Astrocyte of the hippocampus (primary cell): ENCODE measurements at regions not wholly inside any gene's neighbourhood (a gene's known extent, or its start where the extent isn't known, plus 50 kb on each side); places are given as distances from the start of the nearest gene placed in this dataset.

Source experiments
- DNase-seq: peaks from one replicate; pipeline ENCODE4 v3.0.0; 2011; ENCODE audit warnings: low read depth, low spot score

- DNase-seq = no peak
These were observed 718.6 kb upstream of the TBX3 start for GRCh38 chr12:115402443-115403180.

- no peak for DNase-seq
These were observed 717.8 kb upstream of the TBX3 start for GRCh38 chr12:115401761-115402160.

GRCh38 chr12:115400011-115400410 is 716.0 kb upstream of the TBX3 start:
- DNase-seq = no peak

- DNase-seq = no peak
These were observed 714.4 kb upstream of the TBX3 start for GRCh38 chr12:115398311-115398781.

- DNase-seq = no peak
These were observed 712.6 kb upstream of the TBX3 start for GRCh38 chr12:115396567-115396966.

- no peak for DNase-seq
These were observed 710.7 kb upstream of the TBX3 start for GRCh38 chr12:115394496-115395220.

GRCh38 chr12:115388139-115388538 is 704.2 kb upstream of the TBX3 start:
- DNase-seq = no peak

- no peak for DNase-seq
These were observed 703.5 kb upstream of the TBX3 start for GRCh38 chr12:115387467-115387901.

GRCh38 chr12:115386946-115387345 is 703.0 kb upstream of the TBX3 start:
- no peak for DNase-seq

GRCh38 chr12:115385141-115385540 is 701.2 kb upstream of the TBX3 start:
- no peak for DNase-seq

GRCh38 chr12:115384391-115384790 is 700.4 kb upstream of the TBX3 start:
- no peak for DNase-seq

- DNase-seq = peak; percentile 87
These were observed 699.7 kb upstream of the TBX3 start for GRCh38 chr12:115383668-115384067.

GRCh38 chr12:115382681-115383080 is 698.7 kb upstream of the TBX3 start:
- no peak for DNase-seq

- DNase-seq = no peak
These were observed 696.7 kb upstream of the TBX3 start for GRCh38 chr12:115380546-115381120.

- DNase-seq = peak; percentile 61
These were observed 694.3 kb upstream of the TBX3 start for GRCh38 chr12:115378291-115378690.

GRCh38 chr12:115377779-115378178 is 693.8 kb upstream of the TBX3 start:
- no peak for DNase-seq

- no peak for DNase-seq
These were observed 693.3 kb upstream of the TBX3 start for GRCh38 chr12:115377230-115377629.

GRCh38 chr12:115375186-115375991 is 691.4 kb upstream of the TBX3 start:
- DNase-seq = peak; percentile 86

- DNase-seq = peak; percentile 34
These were observed 690.7 kb upstream of the TBX3 start for GRCh38 chr12:115374480-115375185.

GRCh38 chr12:115371711-115372110 is 687.7 kb upstream of the TBX3 start:
- DNase-seq = no peak

GRCh38 chr12:115370650-115371049 is 686.7 kb upstream of the TBX3 start:
- no peak for DNase-seq
